Germinal center (tissue), 1 donor: ENCODE measurements at regions not wholly inside any gene's neighbourhood (a gene's known extent, or its start where the extent isn't known, plus 50 kb on each side); places are given as distances from the start of the nearest gene placed in this dataset.
"Not testable (repeated sequence)": the region's sequence is repeated elsewhere in the genome, so short reads cannot be mapped to it uniquely, and the experiment has no call there.

ENCODE experiments used
- DNase-seq: peaks from one replicate; pipeline ENCODE4 v3.0.0; 2012; ENCODE audit warnings: mixed read lengths, low spot score

- DNase-seq, result no peak
Observed at GRCh38 chr4:43089730-43090129, 197.2 kb downstream of the GRXCR1 start.

GRCh38 chr4:43103048-43103447 is 210.5 kb downstream of the GRXCR1 start:
- DNase-seq, result no peak

GRCh38 chr4:43112139-43112538 is 219.6 kb downstream of the GRXCR1 start:
- DNase-seq, result no peak

- DNase-seq, result no peak
Observed at GRCh38 chr4:43113196-43113595, 220.7 kb downstream of the GRXCR1 start.

GRCh38 chr4:43126595-43126994 is 234.1 kb downstream of the GRXCR1 start:
- no peak for DNase-seq

GRCh38 chr4:43130228-43131021 is 237.9 kb downstream of the GRXCR1 start:
- DNase-seq, result no peak

- peak; percentile 9 for DNase-seq
Observed at GRCh38 chr4:43132010-43132582, 239.6 kb downstream of the GRXCR1 start.

- DNase-seq, result no peak
Observed at GRCh38 chr4:43133566-43133965, 241.1 kb downstream of the GRXCR1 start.

GRCh38 chr4:43136752-43137151 is 244.2 kb downstream of the GRXCR1 start:
- no peak for DNase-seq

GRCh38 chr4:43146198-43146597 is 253.7 kb downstream of the GRXCR1 start:
- DNase-seq, result no peak

- no peak for DNase-seq
Observed at GRCh38 chr4:43148481-43148880, 256.0 kb downstream of the GRXCR1 start.

- no peak for DNase-seq
Observed at GRCh38 chr4:43163101-43163792, 270.7 kb downstream of the GRXCR1 start.

GRCh38 chr4:43189741-43190140 is 297.2 kb downstream of the GRXCR1 start:
- no peak for DNase-seq

GRCh38 chr4:43212576-43212975 is 320.1 kb downstream of the GRXCR1 start:
- not testable (repeated sequence) for DNase-seq

- no peak for DNase-seq
Observed at GRCh38 chr4:43223820-43224219, 331.3 kb downstream of the GRXCR1 start.

- DNase-seq, result no peak
Observed at GRCh38 chr4:43224559-43224958, 332.0 kb downstream of the GRXCR1 start.

GRCh38 chr4:43233321-43233720 is 340.8 kb downstream of the GRXCR1 start:
- DNase-seq, result no peak

GRCh38 chr4:43234626-43235415 is 342.3 kb downstream of the GRXCR1 start:
- DNase-seq, result no peak

- DNase-seq, result no peak
Observed at GRCh38 chr4:43238008-43238407, 345.5 kb downstream of the GRXCR1 start.

GRCh38 chr4:43238585-43238984 is 346.1 kb downstream of the GRXCR1 start:
- no peak for DNase-seq

GRCh38 chr4:43241104-43241503 is 348.6 kb downstream of the GRXCR1 start:
- no peak for DNase-seq

- DNase-seq, result no peak
Observed at GRCh38 chr4:43242606-43243005, 350.1 kb downstream of the GRXCR1 start.
